ENCODE measurements at regions not wholly inside any gene's neighbourhood (a gene's known extent, or its start where the extent isn't known, plus 50 kb on each side); places are given as distances from the start of the nearest gene placed in this dataset.

GRCh38 chr5:93320920-93321445 lies 260.0 kb downstream of the NR2F1-AS1 start:
- intact Hi-C loops (cut with DNase I) = no loop called here
- Histone ChIP-seq H3K4me3 (no peak overlapping the region), H3K9me3 (no peaks in the 10 kb centered on the region), H3K4me1 (no peaks in the 10 kb centered on the region), H3K27ac (no peak overlapping the region), H3K27me3 (no peaks in the 10 kb centered on the region), H3K36me3 (no peaks in the 10 kb centered on the region)
- DNase-seq = no peak
- WGBS, 2 donors = 60 to 71% methylated on average over 3 of the region's 3 CpGs
- TF ChIP-seq POLR2A (IDR thresholded peaks at IDR 0.05) = no peak
- TF ChIP-seq CTCF (IDR thresholded peaks at IDR 0.05) = no peak

- Histone ChIP-seq H3K9me3 (no peaks in the 10 kb centered on the region), H3K27me3 (no peaks in the 10 kb centered on the region), H3K36me3 (no peaks in the 10 kb centered on the region), H3K4me1 (no peaks in the 10 kb centered on the region), H3K4me3 (no peak overlapping the region), H3K27ac (no peak overlapping the region)
- no peak for TF ChIP-seq CTCF (IDR thresholded peaks at IDR 0.05)
- no peak for TF ChIP-seq POLR2A (IDR thresholded peaks at IDR 0.05)
- intact Hi-C loops (cut with DNase I) = no loop called here
- no peak for DNase-seq
Measured at GRCh38 chr5:93313672-93314071, 267.3 kb downstream of the NR2F1-AS1 start.

GRCh38 chr5:93311881-93312280 lies 269.1 kb downstream of the NR2F1-AS1 start:
- no peak for DNase-seq

GRCh38 chr5:93307557-93307956 lies 273.5 kb downstream of the NR2F1-AS1 start:
- no peaks in the 10 kb centered on the region for H3K36me3 ChIP-seq
- TF ChIP-seq CTCF (IDR thresholded peaks at IDR 0.05) (no peak), POLR2A (IDR thresholded peaks at IDR 0.05) (no peak)
- no peak overlapping the region for H3K4me3 ChIP-seq
- H3K4me1 ChIP-seq = peaks cover 0 to 11% (median 0%) of the 10 kb centered on the region in 3 donors
- no peak for DNase-seq
- no peaks in the 10 kb centered on the region for H3K27me3 ChIP-seq
- no peaks in the 10 kb centered on the region for H3K9me3 ChIP-seq
- intact Hi-C loops (cut with DNase I) = no loop called here
- no peak overlapping the region for H3K27ac ChIP-seq

More at GRCh38 chr5:93311881-93312280, 269.1 kb downstream of the NR2F1-AS1 start:
- WGBS, 2 donors = 46 to 68% methylated on average over 2 of the region's 2 CpGs
- Histone ChIP-seq H3K36me3 (no peaks in the 10 kb centered on the region), H3K27ac (no peak overlapping the region), H3K9me3 (no peaks in the 10 kb centered on the region), H3K4me1 (no peaks in the 10 kb centered on the region), H3K4me3 (no peak overlapping the region), H3K27me3 (no peaks in the 10 kb centered on the region)
- intact Hi-C loops (cut with DNase I) = no loop called here
- TF ChIP-seq CTCF (IDR thresholded peaks at IDR 0.05) = no peak
- TF ChIP-seq POLR2A (IDR thresholded peaks at IDR 0.05) = no peak

GRCh38 chr5:93305984-93306383 lies 275.0 kb downstream of the NR2F1-AS1 start:
- Histone ChIP-seq H3K27ac (no peak overlapping the region), H3K4me1 (peaks cover 0 to 11% (median 0%) of the 10 kb centered on the region in 3 donors), H3K27me3 (no peaks in the 10 kb centered on the region), H3K4me3 (no peak overlapping the region), H3K9me3 (no peaks in the 10 kb centered on the region), H3K36me3 (no peaks in the 10 kb centered on the region)
- WGBS, 2 donors = 57 to 76% methylated on average over 4 of the region's 4 CpGs
- intact Hi-C loops (cut with DNase I) = no loop called here
- no peak for DNase-seq
- no peak for TF ChIP-seq CTCF (IDR thresholded peaks at IDR 0.05)
- TF ChIP-seq POLR2A (IDR thresholded peaks at IDR 0.05) = no peak
